ENCODE measurements at regions not wholly inside any gene's neighbourhood (a gene's known extent, or its start where the extent isn't known, plus 50 kb on each side); places are given as distances from the start of the nearest gene placed in this dataset.
"Not testable (repeated sequence)": the region's sequence is repeated elsewhere in the genome, so short reads cannot be mapped to it uniquely, and the experiment has no call there.

DNA sequence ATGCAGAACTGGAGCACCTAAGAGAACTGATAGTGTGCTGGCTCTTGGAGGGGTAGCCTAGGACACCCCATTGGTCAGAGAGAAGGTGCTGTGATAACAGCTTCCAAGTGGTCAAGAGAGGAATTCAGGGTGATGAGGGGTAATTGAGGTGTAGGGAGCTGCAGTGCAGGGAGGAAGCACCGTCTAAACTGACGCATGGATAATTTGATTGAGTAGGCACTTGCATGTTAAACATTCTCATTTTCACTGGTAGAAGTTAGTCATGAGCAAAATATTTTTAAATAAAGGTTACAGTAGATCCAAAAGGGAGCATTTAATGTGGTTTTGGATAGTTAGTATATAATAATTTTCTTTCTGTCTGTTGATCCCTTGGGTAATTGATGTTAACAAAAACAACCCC, 155.1 kb upstream of the TCF4 start:
- no peak for DNase-seq
- H3K9me3 Mint-ChIP-seq = no peaks in the 10 kb centered on the region
- no peak overlapping the region for H3K27ac Mint-ChIP-seq
- intact Hi-C loops (cut with micrococcal nuclease) = no loop called here
- no peak overlapping the region for H3K4me3 Mint-ChIP-seq
- H3K36me3 Mint-ChIP-seq (ENCODE audit: low read depth) = no peaks in the 10 kb centered on the region
- no peaks in the 10 kb centered on the region for H3K27me3 Mint-ChIP-seq
- no peaks in the 10 kb centered on the region for H3K4me1 Mint-ChIP-seq

DNA sequence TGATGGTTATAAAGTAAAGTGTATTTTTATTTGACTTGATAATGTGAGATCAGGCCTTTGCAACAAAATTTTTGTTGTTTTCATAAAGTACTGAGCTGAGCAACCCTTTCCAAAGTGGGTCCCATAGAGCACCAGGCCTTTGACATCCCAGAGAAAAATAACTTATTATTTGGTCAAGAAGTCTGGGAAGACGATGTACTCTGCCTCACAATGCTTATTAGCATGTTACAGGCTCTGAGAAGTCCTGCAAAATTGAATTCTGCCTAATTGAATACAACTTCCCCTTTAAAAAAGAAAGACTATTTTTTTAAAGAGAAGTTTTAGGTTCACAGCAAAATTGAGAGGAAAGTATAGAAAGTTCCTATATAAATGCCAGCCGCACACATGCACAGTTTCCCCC, 151.5 kb upstream of the TCF4 start:
- Mint-ChIP-seq H3K27me3 (no peaks in the 10 kb centered on the region), H3K4me1 (no peaks in the 10 kb centered on the region), H3K4me3 (no peak overlapping the region), H3K36me3 (ENCODE audit: low read depth) (no peaks in the 10 kb centered on the region), H3K9me3 (no peaks in the 10 kb centered on the region), H3K27ac (no peak overlapping the region)
- no peak for DNase-seq
- intact Hi-C loops (cut with micrococcal nuclease) = no loop called here

DNA sequence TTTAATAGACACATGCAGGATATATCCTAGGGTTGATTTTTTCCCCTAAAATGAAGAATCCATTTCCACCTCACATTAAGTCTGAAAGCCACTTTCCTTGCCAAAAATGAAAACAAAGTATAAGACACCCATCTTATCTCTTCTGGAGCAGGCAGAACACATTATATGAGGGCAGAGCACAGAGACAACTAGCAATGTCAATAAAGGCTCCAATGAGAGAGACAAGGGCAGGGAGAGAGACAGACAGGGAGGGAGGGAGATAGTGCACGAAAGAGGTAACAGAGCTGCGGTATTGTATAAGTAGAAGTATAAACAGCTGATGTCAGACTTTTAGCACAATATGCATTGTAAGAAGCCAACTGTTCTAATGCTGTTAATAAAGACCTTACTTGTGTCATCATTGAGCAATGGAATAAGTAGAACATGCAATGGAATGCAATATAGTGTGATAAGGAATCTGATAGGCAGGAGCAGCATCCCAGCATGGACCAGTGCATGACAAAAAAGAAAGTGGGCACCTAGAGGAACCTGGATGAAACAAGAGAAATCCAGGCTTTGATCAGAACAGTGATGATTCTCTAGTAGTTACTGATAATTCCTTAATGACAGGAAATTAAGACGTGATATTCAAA, 150.6 kb upstream of the TCF4 start:
- Mint-ChIP-seq H3K27me3 (no peaks in the 10 kb centered on the region), H3K36me3 (ENCODE audit: low read depth) (no peaks in the 10 kb centered on the region), H3K9me3 (peaks cover 3% of the 10 kb centered on the region), H3K4me3 (no peak overlapping the region), H3K27ac (no peak overlapping the region), H3K4me1 (no peaks in the 10 kb centered on the region)
- intact Hi-C loops (cut with micrococcal nuclease) = no loop called here
- no peak for DNase-seq

DNA sequence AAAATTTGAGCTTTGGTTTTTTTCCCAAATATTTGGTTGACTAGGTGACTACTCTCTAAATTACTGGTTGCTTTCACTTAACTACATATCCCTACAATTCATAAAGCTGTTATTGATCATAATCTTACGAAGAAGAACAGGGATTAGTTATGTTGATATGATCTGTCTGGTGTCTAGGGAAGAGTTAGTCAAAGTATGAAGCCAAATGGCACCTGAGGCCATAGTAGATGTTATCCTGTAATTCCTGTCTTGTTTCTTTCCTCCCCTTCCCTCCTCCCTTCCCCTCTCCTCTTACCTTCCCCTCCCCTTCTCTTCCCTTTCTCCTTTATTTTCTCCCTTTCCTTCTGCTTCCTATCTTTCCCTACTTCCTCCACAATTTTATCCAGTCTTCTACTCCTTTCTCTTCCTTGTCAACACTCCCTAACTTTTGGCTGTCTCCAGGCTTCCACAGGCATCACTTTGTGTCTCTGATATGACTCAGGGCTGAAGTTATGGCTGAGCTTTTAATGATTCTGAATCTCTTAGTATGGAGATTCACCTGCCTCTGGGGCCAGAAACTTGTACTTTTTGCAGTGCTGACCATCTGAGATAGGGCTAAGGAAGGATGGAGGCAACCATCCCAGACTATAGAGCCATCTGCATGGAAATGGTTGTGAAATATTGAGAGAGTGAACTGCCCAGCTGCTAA, 149.9 kb upstream of the TCF4 start:
- Mint-ChIP-seq H3K9me3 (peaks cover 3% of the 10 kb centered on the region), H3K4me3 (no peak overlapping the region), H3K4me1 (no peaks in the 10 kb centered on the region), H3K27ac (no peak overlapping the region), H3K36me3 (ENCODE audit: low read depth) (no peaks in the 10 kb centered on the region), H3K27me3 (no peaks in the 10 kb centered on the region)
- intact Hi-C loops (cut with micrococcal nuclease) = no loop called here
- DNase-seq = no peak

DNA sequence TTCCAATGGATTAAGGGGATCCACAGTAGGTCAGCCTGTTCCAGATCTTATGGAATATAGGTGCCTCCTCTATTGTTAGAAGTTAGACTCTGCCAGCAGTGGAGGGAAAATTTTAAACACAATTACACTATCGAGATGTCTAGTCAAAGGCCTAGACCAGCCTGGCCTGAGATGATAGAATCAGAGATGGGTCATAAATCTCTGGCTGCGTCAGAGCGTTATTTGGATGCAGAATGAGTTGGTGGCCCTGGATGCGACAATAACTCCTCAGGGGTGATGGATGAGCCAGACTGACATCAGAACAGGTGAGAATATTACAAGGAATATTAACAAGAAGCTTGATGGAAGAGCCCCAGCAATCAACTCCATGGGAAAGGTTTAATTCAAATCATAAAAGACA, 149.3 kb upstream of the TCF4 start:
- Mint-ChIP-seq H3K9me3 (peaks cover 3% of the 10 kb centered on the region), H3K27ac (no peak overlapping the region), H3K36me3 (ENCODE audit: low read depth) (no peaks in the 10 kb centered on the region), H3K27me3 (no peaks in the 10 kb centered on the region), H3K4me1 (no peaks in the 10 kb centered on the region), H3K4me3 (no peak overlapping the region)
- no peak for DNase-seq
- intact Hi-C loops (cut with micrococcal nuclease) = no loop called here

DNA sequence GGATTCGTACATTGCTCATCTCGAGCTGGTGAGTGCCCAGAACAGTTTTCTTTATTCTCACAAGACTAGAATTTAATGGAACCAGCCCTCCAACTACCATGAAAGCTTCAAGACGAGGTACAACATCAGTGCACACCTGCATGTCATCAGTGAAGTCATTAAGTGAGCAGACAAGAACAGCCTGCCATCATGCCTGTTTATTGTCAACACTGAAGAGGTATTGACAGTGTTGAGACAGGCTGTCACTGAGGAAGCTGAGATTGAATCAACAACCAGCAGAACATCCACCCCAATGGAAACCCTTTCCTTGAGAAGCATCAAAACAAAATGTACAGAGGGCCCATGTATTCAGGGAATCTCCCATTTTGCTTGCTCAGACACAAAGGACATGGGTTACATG, 148.0 kb upstream of the TCF4 start:
- intact Hi-C loops (cut with micrococcal nuclease) = no loop called here
- Mint-ChIP-seq H3K27ac (no peak overlapping the region), H3K36me3 (ENCODE audit: low read depth) (no peaks in the 10 kb centered on the region), H3K4me1 (no peaks in the 10 kb centered on the region), H3K4me3 (no peak overlapping the region), H3K9me3 (peaks cover 3% of the 10 kb centered on the region), H3K27me3 (no peaks in the 10 kb centered on the region)
- DNase-seq = no peak

DNA sequence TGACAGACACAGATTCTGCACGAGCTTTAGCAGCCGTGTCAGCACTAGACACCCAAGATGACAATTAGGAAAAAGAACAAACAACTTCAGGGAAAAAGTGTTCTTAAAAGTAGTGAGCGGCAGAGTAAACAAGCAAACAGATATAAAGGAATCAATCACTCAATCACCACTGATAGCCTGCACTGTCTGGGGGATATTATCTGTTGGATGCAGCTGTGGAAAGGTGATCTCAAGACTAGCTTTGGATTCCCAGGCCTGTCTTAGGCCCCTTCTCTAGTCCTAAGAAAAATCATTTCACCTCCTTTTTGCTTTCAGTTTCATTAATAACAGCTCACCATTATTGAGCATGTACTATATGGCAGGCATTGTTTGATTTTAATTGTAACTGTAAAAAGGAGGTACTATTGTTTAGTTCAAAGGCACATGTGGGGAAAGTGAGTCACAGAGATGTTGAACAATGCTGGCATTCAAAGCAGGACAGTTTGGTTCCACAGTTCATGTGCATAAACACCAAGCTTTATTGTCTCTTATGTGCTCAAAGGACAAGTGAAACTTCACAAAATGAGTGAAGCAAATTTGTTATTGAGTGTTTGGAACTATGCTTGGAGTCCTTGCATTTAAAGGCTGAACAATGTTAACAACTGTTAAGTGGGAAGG, 147.3 kb upstream of the TCF4 start:
- intact Hi-C loops (cut with micrococcal nuclease) = no loop called here
- no peaks in the 10 kb centered on the region for H3K27me3 Mint-ChIP-seq
- no peaks in the 10 kb centered on the region for H3K36me3 Mint-ChIP-seq (ENCODE audit: low read depth)
- no peak overlapping the region for H3K27ac Mint-ChIP-seq
- H3K4me3 Mint-ChIP-seq = no peak overlapping the region
- DNase-seq = no peak
- no peaks in the 10 kb centered on the region for H3K4me1 Mint-ChIP-seq
- H3K9me3 Mint-ChIP-seq = peaks cover 3% of the 10 kb centered on the region

DNA sequence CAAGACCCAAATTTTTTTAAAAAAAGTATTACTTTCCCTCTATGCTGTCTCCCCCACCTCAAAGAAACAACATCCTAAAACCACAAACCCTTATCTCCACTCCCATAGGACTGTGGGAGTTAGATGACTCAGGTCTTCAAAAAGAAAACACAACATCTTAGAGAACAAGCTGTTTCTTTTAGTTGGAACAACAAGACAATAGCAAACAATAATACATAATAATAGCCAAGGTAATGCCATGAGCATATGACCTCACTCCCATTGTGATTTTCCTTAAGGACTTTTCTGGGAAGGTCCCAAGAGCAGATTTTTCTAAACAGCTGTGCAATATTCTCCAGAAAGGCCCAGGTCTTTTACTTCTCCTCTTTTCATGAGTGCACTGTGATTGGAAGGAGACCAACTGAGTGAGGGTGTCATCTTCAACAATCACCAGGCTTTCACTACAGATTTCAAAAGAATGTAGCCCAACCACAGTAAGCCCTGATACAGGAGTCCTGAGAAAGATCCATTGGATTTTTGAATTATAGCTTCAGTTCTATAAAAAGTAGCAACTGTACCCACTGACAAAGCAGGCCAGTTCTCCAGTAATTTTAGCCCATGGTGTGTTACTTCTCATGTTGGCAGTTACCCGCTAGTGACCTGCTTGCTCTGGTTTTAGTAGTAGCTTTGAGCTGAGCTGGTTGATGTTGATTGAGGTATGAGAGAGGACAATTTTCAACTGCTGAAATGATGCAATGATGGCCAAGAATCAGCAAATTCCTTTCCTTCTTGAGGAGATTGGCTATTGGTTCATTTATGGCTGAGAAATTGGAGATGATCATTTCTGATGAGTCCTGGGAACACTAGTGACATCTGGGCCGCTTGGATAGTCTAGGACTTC, 144.5 kb upstream of the TCF4 start:
- H3K4me1 Mint-ChIP-seq = no peaks in the 10 kb centered on the region
- intact Hi-C loops (cut with micrococcal nuclease) = no loop called here
- H3K9me3 Mint-ChIP-seq = peaks cover 3% of the 10 kb centered on the region
- no peak overlapping the region for H3K27ac Mint-ChIP-seq
- no peak overlapping the region for H3K4me3 Mint-ChIP-seq
- DNase-seq = no peak
- no peaks in the 10 kb centered on the region for H3K27me3 Mint-ChIP-seq
- H3K36me3 Mint-ChIP-seq (ENCODE audit: low read depth) = no peaks in the 10 kb centered on the region

DNA sequence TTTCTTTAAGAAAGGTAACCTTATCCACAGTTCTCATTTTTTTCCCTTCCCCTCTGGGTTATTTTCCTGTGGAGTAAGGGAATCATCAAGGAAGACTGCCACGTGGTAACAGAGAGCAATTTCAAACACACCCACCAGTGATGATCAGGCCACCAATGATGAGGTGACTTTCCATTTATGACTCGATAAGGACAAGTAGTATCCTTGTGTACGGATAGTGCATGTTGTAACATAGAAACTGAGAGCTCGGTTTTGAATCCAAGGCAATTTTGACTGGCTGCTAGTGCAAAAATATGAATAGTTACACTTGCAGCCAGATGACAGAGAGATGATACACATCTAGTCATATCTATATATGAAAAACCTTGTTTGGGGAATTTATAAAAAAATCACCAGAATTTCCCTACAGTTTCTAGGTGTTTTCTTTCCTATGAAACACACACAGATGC, 143.6 kb upstream of the TCF4 start:
- Mint-ChIP-seq H3K4me3 (no peak overlapping the region), H3K27me3 (no peaks in the 10 kb centered on the region), H3K27ac (no peak overlapping the region), H3K9me3 (peaks cover 3% of the 10 kb centered on the region), H3K36me3 (ENCODE audit: low read depth) (no peaks in the 10 kb centered on the region), H3K4me1 (no peaks in the 10 kb centered on the region)
- no peak for DNase-seq
- intact Hi-C loops (cut with micrococcal nuclease) = no loop called here

DNA sequence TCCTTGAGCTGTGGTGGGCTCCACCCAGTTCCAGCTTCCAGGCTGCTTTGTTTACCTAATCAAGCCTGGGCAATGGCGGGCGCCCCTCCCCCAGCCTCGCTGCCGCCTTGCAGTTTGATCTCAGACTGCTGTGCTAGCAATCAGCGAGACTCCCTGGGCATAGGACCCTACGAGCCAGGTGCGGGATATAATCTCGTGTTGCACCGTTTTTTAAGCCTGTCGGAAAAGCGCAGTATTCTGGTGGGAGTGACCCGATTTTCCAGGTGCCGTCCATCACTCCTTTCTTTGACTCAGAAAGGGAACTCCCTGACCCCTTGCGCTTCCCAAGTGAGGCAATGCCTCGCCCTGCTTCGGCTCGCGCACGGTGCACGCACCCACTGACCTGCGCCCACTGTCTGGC, 133.0 kb upstream of the TCF4 start:
- DNase-seq; H3K4me3 Mint-ChIP-seq; H3K9me3 Mint-ChIP-seq; intact Hi-C loops (cut with micrococcal nuclease); H3K4me1 Mint-ChIP-seq; H3K36me3 Mint-ChIP-seq (ENCODE audit: low read depth); H3K27ac Mint-ChIP-seq; H3K27me3 Mint-ChIP-seq: not testable (repeated sequence)

DNA sequence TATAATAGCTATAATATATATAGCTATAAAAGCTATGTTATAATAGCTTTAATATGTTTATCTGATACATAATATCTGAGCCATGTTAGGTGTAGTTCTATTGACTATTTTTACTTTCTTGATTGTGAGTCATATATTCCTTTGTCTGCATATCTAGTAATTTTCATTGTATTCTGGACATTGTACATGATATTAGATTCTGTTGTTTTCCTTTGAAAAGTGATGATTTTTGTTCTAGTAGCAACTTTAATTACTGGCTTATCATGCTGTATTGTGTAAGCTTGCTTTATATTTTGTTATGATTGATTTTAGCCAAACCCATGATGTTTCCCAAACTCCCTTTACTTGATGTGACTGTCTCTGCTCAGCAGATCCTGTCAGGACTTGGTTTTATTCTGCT, 125.7 kb upstream of the TCF4 start:
- no peaks in the 10 kb centered on the region for H3K36me3 Mint-ChIP-seq (ENCODE audit: low read depth)
- no peak overlapping the region for H3K4me3 Mint-ChIP-seq
- intact Hi-C loops (cut with micrococcal nuclease) = no loop called here
- no peaks in the 10 kb centered on the region for H3K4me1 Mint-ChIP-seq
- H3K9me3 Mint-ChIP-seq = peaks cover 5% of the 10 kb centered on the region
- no peak for DNase-seq
- H3K27ac Mint-ChIP-seq = no peak overlapping the region
- no peaks in the 10 kb centered on the region for H3K27me3 Mint-ChIP-seq

DNA sequence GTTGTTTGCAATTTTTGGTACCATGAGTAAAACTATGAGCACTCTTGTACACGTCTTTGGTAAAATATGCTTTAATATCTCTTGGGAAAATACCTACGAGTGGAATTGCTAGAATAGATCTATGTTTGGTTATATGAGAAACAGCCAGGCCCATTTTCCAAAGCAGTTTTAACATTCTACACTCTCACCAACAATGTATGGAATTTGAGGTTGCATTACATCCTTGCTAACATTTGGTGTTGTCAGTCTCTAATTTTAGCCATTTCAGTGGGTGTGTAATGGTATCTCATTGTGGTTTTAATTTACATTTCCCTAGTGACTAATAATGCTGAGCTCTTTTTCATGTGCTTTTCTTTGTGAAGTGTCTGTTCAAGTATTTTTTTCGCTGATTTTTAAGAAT, 118.9 kb upstream of the TCF4 start:
- Mint-ChIP-seq H3K4me1 (no peaks in the 10 kb centered on the region), H3K4me3 (no peak overlapping the region), H3K36me3 (ENCODE audit: low read depth) (no peaks in the 10 kb centered on the region), H3K9me3 (no peaks in the 10 kb centered on the region), H3K27ac (no peak overlapping the region), H3K27me3 (no peaks in the 10 kb centered on the region)
- intact Hi-C loops (cut with micrococcal nuclease) = no loop called here
- no peak for DNase-seq

DNA sequence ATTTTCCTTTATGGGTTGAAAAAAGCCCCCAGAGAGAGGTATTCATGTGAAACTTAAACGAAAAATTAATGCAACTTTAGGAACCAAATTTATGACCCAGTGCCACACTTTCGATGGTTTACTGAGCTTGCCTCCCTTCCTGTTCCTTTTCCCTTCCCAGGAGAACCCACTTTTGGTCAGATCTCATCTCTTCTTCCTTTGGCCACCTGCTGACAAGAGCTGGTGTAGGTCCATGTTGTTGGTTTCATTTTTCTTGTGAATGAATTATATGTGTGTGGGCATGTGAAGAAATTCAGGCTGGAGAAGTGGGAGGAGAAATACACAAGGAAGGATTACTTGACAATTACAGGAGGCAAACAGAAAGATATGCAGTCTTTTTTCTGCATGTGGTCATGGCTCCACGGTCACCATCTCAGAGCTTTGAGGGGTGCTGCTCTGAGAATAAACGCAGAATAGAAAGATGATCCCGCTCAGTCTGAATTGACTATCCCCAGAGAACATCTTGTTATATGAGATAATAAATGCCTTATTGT, 111.3 kb upstream of the TCF4 start:
- no peaks in the 10 kb centered on the region for H3K36me3 Mint-ChIP-seq (ENCODE audit: low read depth)
- H3K27ac Mint-ChIP-seq = no peak overlapping the region
- no peaks in the 10 kb centered on the region for H3K4me1 Mint-ChIP-seq
- no peak overlapping the region for H3K4me3 Mint-ChIP-seq
- DNase-seq = no peak
- no peaks in the 10 kb centered on the region for H3K27me3 Mint-ChIP-seq
- H3K9me3 Mint-ChIP-seq = no peaks in the 10 kb centered on the region
- intact Hi-C loops (cut with micrococcal nuclease) = no loop called here

DNA sequence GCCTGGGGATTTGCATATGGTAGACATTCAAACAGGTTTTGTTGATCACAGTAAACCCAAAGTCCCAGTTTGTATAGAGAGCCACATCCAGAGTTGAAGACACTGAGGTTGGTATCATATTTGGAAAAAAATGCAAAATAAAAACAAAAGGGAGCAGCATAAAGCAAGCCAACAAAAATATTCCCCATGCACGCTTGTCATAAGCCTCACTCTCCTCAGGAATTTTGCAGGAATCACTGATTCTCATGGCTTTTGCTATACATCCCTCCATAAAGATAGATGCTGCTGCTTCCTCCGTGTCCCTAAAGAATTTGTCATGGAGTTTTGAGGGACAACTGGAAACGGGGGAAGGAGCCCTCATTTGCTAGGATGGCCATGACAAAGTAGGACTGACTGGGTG, 108.8 kb upstream of the TCF4 start:
- Mint-ChIP-seq H3K27me3 (no peaks in the 10 kb centered on the region), H3K36me3 (ENCODE audit: low read depth) (no peaks in the 10 kb centered on the region), H3K4me1 (no peaks in the 10 kb centered on the region), H3K4me3 (no peak overlapping the region), H3K9me3 (no peaks in the 10 kb centered on the region), H3K27ac (no peak overlapping the region)
- DNase-seq = no peak
- intact Hi-C loops (cut with micrococcal nuclease) = no loop called here

All from activated CD4-positive, alpha-beta T cell treated with anti-CD3 and anti-CD28 coated beads, Interleukin-2, amount 10 ng/mL, durations not matched to agents 24 days and 14 days (primary cell).